HG03575 (cell line): ENCODE measurements at regions not wholly inside any gene's neighbourhood (a gene's known extent, or its start where the extent isn't known, plus 50 kb on each side); places are given as distances from the start of the nearest gene placed in this dataset.

Source experiments
- ATAC-seq: cut with Tn5 transposase; IDR thresholded peaks from one replicate; pipeline ENCODE4 v1.9.1; 2021; ENCODE audit not compliant: unreplicated experiment, insufficient number of reproducible peaks, low FRiP score; ENCODE audit errors: extremely low read depth

- no peak for ATAC-seq
These were observed 89.1 kb upstream of the AGR3 start for GRCh38 chr7:16970732-16971482.

- no peak for ATAC-seq
These were observed 93.9 kb upstream of the AGR3 start for GRCh38 chr7:16975712-16976111.

DNA sequence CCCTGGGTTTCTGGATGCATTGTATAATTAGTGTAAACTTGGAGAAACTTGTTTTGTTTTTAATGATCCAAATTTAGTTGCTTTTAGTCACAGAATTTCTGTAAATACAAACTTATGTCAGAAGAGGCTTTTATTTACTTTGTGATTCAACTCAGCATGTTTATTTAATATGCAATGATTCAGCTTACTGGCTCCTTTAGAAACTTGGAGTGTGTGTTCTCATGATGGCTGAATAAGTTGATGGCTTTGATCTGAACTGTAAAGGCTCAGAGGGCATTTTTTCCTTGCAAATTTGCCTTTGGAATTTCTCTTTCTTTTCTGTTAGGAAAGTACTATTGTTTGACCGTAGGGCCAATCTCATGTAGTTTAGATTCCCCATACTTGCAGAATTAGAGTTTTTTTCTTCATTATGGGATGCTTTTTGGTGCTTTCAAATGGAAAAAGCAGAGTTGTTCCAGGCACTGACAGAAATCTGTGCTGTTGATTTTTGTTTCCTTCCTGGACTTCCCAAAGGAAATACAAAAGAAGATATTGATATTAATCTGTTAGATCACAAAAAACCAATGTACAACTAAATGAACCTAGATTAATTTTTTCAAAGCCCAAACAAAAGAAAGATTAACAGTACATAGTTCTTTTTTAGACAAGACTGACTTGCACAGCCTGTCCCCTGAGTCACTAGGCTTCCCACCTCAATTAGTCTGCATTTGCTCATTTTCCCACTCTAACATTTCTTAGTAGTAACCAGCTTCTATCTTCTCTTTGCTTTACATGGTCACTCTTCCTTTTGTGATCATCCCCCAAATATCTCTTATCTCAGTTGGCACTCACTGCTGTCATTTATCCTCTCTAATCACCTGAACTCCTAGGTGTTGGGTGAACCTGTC is 96.8 kb upstream of the AGR3 start:
- no peak for ATAC-seq

GRCh38 chr7:16980539-16980938 is 98.8 kb upstream of the AGR3 start:
- ATAC-seq = no peak

- no peak for ATAC-seq
These were observed 101.0 kb upstream of the AGR3 start for GRCh38 chr7:16982640-16983350.

DNA sequence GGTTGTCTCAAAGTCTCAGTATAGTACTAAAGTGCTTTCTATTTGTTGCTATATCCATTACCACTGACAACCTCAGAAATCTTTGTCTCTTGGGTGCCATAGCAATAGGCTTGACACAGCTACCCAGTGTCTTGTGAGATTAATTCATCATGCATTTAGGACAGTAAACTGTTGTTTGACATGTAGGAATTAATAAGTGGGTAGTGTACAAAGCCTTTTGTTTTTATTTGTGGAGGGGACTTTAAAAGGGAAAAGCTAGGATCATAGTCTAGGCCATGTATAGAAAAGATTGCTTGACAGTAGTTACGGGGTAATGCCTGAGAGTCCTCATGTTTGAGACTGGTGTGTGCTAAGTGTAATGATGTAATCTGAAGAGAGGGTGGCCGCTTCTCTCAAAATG is 102.6 kb upstream of the AGR3 start:
- ATAC-seq = no peak

GRCh38 chr7:16985621-16986020 is 103.8 kb upstream of the AGR3 start:
- no peak for ATAC-seq

DNA sequence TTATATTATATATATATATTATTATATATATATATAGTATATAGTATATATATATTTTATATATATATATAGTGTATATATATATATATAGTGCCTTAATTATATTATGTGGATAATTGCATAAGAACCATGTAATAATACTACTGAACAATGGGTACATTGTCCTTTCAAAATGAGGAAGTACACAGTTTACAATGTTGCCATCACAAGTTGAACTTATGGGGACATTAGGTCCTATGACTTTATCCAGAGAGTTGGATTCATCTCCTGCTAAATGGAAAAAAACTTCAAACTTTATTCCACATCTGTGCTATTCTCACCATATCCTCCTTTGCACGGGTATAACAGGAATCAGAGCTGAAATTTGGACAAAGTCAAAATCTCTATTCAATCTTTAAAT is 105.0 kb upstream of the AGR3 start:
- ATAC-seq = no peak

GRCh38 chr7:16989811-16990413 is 108.1 kb upstream of the AGR3 start:
- no peak for ATAC-seq

DNA sequence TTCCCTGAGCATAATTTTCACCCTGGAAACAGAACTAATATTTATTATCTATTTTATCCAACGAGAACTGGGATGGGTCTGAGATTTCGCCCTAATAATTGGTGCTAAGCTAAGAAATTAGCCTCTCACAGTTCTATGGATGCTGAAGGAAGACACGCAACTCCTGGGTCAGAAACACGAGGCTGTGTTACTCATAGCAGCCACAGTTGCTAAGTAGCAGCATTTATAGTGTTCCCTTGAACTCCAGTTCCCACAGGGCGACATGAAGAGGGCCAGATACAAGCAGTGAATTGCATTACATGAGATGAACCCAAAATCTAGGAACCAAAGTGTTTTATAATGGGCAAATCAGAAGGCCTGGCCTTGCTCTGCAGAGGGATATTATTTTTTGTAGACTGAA is 109.8 kb upstream of the AGR3 start:
- no peak for ATAC-seq

- no peak for ATAC-seq
These were observed 111.8 kb upstream of the AGR3 start for GRCh38 chr7:16993543-16993942.

GRCh38 chr7:16998481-16999051 is 116.8 kb upstream of the AGR3 start:
- ATAC-seq = no peak

GRCh38 chr7:16999541-17000267 is 117.9 kb upstream of the AGR3 start:
- no peak for ATAC-seq

- no peak for ATAC-seq
These were observed 123.5 kb upstream of the AGR3 start for GRCh38 chr7:17005271-17005670.

GRCh38 chr7:17007841-17008240 is 126.1 kb upstream of the AGR3 start:
- ATAC-seq = no peak

DNA sequence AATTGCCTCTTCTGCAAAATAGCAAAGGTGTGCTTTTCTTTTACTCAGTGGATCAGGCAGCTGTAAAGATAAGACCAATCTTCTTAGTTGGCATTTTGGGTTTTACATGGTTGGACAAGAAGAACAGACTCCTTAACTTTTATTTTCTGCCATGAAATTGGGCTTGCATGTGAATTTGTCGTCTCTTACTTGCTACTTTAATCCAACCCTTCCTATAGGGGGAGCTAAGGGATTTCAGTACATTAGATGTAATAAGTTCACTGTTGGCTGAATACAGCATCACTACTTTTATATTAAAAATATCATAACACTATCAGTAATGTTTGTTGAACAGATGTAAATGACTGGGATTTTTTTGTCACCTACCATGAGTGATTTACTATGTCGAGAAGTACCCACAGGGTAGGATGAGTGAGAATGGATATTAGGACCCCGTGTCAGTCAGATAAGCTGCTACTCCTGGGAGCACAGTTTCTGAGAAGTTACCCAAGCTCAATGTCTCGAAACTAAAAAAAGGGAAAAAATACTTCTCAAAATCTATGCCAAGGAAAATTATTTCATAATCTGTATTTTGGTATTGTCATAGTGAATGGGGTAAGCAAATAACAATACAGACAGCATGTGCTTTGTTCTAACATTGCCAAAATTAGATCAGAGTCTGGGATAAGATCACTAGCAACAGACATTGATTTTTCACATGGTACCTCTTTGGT is 127.4 kb upstream of the AGR3 start:
- no peak for ATAC-seq

DNA sequence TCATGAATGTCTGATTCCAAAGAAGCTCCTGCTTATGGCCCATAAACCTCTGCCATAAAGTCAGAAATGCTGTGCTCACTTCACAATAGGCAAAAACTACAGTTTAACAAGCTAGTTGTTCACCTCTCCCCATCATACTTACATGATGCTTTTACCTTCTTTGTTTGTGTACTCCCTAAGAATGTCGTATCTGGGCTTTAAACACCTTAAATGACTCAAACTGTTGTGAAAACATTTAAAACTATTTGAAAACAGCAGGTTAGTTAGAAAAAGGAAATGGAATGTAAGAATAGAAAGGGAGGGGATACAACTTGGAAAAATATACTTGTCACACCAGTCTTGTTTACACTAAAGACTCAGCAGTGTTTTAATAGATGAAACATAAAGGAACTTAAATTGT is 128.2 kb upstream of the AGR3 start:
- ATAC-seq = no peak
